ENCODE measurements at regions not wholly inside any gene's neighbourhood (a gene's known extent, or its start where the extent isn't known, plus 50 kb on each side); places are given as distances from the start of the nearest gene placed in this dataset.

DNA sequence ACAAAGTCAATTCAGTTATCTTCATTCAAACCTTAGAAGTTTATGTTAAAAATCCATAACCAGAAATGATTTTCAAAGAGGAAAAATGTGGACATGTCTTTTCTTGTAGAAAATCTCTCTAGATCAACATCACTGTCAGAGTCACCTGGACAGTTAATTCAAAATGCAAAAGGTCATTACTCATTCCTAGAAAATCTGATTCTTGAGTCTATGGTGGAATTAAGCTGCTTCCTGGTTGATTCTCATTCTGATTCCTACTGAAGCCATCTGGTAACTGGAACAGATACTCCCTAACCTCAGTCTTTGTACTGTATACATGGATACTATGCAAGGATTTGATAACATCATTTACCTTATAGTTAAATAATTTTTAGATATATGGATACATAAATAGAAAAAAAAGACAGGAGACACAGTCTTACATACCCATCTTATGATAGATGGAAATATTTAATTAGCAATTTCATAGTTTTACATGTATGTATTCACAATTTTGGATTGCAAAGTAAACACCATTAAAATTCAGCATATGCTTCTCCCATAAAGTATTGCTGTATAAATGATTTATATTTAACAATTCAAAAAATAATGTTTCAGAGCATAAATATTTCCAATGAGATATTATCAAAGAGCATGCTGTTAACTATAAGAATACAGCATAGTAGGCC, 693.2 kb upstream of the CCDC54 start:
- TF ChIP-seq CTCF (IDR thresholded peaks at IDR 0.05 in 4 of 5, conservative IDR thresholded peaks at IDR 0.05 in 1 of 5) = no peak
- TF ChIP-seq POLR2A (IDR thresholded peaks at IDR 0.05) = no peak
